LNCAP (cell line): ENCODE measurements at regions not wholly inside any gene's neighbourhood (a gene's known extent, or its start where the extent isn't known, plus 50 kb on each side); places are given as distances from the start of the nearest gene placed in this dataset.

Source experiments
- CTCF ChIP-seq: fragments of 450-650 bp; IDR thresholded peaks from 2 replicates; pipeline ENCODE4 v1.5.1; 2017; ENCODE audit warnings: mild to moderate bottlenecking

GRCh38 chr20:55586610-55587009 lies 418.7 kb downstream of the CBLN4 start:
- no peak for TF ChIP-seq CTCF

DNA sequence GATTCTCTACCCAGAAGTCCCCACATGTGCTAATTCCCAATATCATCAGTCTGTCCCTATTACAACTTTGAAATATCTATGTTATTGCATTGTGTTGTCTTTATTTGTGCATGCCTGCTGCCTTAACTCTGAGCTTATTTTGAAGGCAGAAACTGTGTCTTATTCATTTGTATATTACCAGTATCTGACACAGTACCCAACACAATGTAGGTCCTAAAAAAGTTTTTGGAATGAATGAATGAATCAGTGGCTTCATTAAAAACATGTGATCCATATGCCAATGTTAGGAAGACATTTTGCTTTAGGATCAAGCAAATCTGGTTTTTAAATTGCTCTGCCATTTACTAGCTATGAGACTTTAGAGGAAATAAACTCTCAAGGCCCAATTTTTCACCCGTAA lies 420.4 kb downstream of the CBLN4 start:
- no peak for TF ChIP-seq CTCF

GRCh38 chr20:55584307-55584706 lies 421.0 kb downstream of the CBLN4 start:
- TF ChIP-seq CTCF, result no peak

GRCh38 chr20:55583036-55583435 lies 422.3 kb downstream of the CBLN4 start:
- no peak for TF ChIP-seq CTCF

- TF ChIP-seq CTCF, result no peak
These were observed 422.8 kb downstream of the CBLN4 start for GRCh38 chr20:55582498-55582897.

DNA sequence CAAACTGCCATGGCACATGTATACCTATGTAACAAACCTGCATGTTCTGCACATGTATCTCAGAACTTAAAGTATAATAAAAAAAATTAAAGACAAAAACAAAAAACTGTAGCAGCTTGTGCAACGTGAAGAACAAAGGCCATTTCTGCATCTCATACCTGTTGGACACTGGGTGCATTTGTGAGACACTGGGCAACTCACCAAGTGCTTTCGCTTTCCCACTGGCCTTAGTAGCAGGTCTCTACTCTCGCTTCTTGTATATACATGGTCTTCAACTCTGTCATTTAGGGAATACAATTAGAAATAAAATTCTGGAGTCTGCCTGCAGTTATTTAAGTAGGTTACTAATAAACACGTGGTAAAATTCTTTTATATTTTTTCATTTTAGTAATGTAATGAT lies 423.8 kb downstream of the CBLN4 start:
- TF ChIP-seq CTCF, result no peak

DNA sequence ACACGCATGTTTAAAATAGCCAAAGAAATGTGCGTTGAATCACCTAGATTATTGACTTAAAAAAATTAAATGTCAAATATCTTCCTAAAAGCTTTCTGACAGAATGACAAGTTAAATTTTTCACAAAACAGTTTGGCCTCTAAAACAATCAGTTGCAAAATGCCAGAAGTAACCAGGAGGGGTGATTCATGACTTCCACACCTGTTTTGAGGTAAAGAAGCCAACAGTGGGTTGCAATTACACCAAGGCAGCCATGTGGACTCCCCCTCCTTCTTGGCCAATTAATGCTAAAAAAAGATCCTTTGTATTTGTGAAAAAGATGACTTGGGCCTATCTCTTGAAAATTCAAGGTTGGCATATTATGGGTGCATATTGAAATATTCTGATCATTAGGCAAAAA lies 424.8 kb downstream of the CBLN4 start:
- no peak for TF ChIP-seq CTCF

- no peak for TF ChIP-seq CTCF
These were observed 425.5 kb downstream of the CBLN4 start for GRCh38 chr20:55579802-55580201.
